WERI-Rb-1 (cell line): ENCODE measurements at regions not wholly inside any gene's neighbourhood (a gene's known extent, or its start where the extent isn't known, plus 50 kb on each side); places are given as distances from the start of the nearest gene placed in this dataset.

Experiments
- DNase-seq: peaks from one replicate; pipeline ENCODE4 v3.0.0-alpha.2; 2020
- H3K27ac ChIP-seq: fragments of 250-450 bp; sonication (Bioruptor Pico); 2 replicates; pipeline ENCODE4 v1.5.1; 2020; ENCODE audit warnings: mild to moderate bottlenecking, moderate library complexity
- H3K27me3 ChIP-seq: fragments of 250-450 bp; sonication (Bioruptor Pico); 2 replicates; pipeline ENCODE4 v1.5.1; 2021; ENCODE audit warnings: mild to moderate bottlenecking, low read depth, moderate library complexity; ENCODE audit not compliant: insufficient read depth, severe bottlenecking
- H3K36me3 ChIP-seq: fragments of 250-450 bp; sonication (Bioruptor Pico); 2 replicates; pipeline ENCODE4 v1.5.1; 2020; ENCODE audit warnings: mild to moderate bottlenecking, moderate library complexity
- H3K4me3 ChIP-seq: 2 replicates; pipeline ENCODE4 v1.5.1; 2011; ENCODE audit warnings: low read depth, mild to moderate bottlenecking, control low read depth, low read length
- H3K9me3 ChIP-seq: fragments of 250-450 bp; sonication (Bioruptor Pico); 2 replicates; pipeline ENCODE4 v1.5.1; 2021; ENCODE audit warnings: mild to moderate bottlenecking, moderate library complexity; ENCODE audit not compliant: severe bottlenecking
- TF ChIP-seq, protein P1 (sequence below): IDR thresholded peaks from 2 replicates; pipeline ENCODE4 v1.5.1; 2011; ENCODE audit warnings: low read depth, mild to moderate bottlenecking, control low read depth, inconsistent platforms, low read length

DNA sequence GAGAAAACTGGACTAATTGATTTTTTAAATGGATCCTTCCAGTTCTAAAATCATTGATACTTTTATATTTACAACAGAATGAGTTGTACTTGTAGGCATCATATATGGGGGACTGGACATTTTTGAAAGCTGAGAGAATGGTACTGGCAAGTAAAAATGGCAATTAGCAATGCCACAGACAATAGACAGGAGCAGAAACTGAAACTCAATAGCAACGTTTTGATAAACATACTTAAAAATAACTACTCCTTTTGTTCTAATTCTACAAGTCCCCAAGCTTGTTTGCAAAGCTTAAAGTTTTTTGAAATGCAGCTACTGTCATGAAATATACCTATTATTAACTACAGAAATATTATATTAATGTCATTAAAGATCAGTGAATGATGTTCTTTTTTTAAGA lies 52.8 kb upstream of the FBXL7 start:
- H3K36me3 ChIP-seq: no peaks in the 10 kb centered on the region
- TF ChIP-seq, protein P1, sequence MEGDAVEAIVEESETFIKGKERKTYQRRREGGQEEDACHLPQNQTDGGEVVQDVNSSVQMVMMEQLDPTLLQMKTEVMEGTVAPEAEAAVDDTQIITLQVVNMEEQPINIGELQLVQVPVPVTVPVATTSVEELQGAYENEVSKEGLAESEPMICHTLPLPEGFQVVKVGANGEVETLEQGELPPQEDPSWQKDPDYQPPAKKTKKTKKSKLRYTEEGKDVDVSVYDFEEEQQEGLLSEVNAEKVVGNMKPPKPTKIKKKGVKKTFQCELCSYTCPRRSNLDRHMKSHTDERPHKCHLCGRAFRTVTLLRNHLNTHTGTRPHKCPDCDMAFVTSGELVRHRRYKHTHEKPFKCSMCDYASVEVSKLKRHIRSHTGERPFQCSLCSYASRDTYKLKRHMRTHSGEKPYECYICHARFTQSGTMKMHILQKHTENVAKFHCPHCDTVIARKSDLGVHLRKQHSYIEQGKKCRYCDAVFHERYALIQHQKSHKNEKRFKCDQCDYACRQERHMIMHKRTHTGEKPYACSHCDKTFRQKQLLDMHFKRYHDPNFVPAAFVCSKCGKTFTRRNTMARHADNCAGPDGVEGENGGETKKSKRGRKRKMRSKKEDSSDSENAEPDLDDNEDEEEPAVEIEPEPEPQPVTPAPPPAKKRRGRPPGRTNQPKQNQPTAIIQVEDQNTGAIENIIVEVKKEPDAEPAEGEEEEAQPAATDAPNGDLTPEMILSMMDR: no peak
- no peak overlapping the region for H3K4me3 ChIP-seq
- no peaks in the 10 kb centered on the region for H3K9me3 ChIP-seq
- H3K27me3 ChIP-seq: no peaks in the 10 kb centered on the region
- no peak for DNase-seq
- H3K27ac ChIP-seq: no peak overlapping the region

DNA sequence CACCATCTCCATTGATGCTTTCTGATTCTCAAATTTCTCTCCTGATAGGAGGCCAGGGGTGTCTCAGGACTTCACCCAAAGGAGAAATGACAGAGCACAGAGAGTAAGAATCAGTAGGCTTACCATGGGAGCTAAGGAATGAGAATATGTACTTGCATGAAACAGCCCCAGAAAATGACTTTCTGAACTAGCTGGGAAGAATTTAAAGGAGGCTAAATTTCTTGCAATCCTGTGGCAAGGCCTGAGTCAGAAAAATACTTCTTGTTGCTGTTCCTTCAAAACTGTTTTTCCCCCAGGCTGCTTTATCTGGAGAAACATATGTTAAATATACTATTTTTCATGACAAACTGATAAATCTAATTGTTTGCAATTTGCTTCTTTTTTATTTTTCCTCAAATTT lies 53.4 kb upstream of the FBXL7 start:
- no peaks in the 10 kb centered on the region for H3K27me3 ChIP-seq
- no peak overlapping the region for H3K27ac ChIP-seq
- no peaks in the 10 kb centered on the region for H3K9me3 ChIP-seq
- no peak for DNase-seq
- TF ChIP-seq, protein P1: no peak
- H3K36me3 ChIP-seq: no peaks in the 10 kb centered on the region
- no peak overlapping the region for H3K4me3 ChIP-seq

DNA sequence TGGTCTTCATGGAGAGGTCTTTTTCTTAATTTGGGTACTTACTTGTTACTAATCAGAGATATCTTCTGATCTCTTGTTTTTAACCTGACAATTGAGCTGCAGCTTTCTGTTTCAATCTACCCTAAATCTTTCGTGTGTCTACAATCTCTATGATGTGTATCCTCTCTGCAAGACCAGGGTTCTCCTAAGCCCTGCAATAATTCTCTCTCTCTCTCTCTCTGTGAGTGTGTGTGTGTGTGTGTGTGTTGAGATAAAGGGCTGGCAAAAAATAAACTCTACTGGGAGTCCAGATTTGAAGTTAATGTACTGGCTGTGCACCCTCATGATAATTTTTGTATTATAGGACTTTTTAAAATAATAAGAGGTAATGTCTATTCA lies 57.8 kb upstream of the FBXL7 start:
- H3K9me3 ChIP-seq: peaks cover 3% of the 10 kb centered on the region

DNA sequence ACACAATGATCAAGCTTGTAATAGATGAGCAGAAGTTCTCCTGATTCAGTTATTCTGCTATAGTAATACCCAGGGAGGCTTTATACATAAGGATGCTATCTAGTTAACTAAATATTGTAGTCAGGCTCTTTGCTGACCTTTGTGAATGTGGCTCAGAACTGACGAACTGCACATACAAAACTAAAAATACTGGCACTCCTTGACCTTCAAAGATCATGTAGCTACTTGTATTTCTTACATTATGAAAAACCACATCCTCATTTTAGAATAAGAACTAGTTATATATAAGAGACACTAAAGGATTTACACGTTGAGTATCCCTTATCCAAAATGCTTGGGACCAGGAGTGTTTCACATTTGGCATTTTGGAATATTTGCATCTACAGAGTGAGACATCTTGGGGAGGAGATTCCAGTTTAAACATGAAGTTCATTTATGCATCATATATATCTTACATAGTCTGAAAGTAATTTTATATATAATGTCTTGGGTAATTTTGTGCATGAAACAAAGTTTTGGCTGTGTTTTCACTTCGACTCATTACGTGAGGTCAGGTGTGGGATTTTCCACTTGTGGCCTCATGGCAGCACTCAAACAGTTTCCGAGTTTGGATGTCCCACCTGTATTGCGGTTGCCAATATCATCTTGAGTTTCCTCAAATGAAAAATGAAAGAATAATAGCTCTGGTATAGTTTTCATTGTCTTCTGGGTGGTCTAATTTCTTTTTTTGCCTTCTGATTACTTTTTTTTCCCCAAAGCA lies 58.4 kb upstream of the FBXL7 start:
- Histone ChIP-seq H3K36me3 (no peaks in the 10 kb centered on the region), H3K27me3 (no peaks in the 10 kb centered on the region), H3K9me3 (peaks cover 3% of the 10 kb centered on the region), H3K27ac (no peak overlapping the region), H3K4me3 (no peak overlapping the region)
- DNase-seq: no peak
- TF ChIP-seq, protein P1: no peak

More for the DNA sequence above, 57.8 kb upstream of the FBXL7 start:
- Histone ChIP-seq H3K27me3 (no peaks in the 10 kb centered on the region), H3K36me3 (no peaks in the 10 kb centered on the region), H3K27ac (no peak overlapping the region), H3K4me3 (no peak overlapping the region)
- TF ChIP-seq, protein P1: no peak
- DNase-seq: no peak

DNA sequence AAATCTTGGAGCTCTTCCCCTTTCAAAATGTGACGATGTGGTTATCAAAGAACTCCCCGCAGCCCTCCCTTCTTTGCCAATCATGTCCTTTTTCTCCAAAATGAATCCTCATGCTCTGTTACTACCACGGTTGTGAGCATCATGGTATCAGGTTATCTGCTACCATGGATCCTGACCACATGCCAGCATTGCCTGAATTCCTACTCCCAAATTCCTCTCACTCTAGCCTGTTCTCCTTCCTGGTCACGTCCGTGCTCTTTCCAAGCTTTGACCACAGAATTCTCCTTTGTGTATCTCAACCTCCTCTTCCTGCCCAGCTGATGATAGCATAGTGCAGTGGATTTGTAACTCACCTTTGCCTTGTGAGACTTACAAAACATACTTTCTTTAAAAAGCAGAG lies 59.5 kb upstream of the FBXL7 start:
- TF ChIP-seq, protein P1: no peak
- DNase-seq: no peak
- Histone ChIP-seq H3K36me3 (no peaks in the 10 kb centered on the region), H3K9me3 (peaks cover 3% of the 10 kb centered on the region), H3K4me3 (no peak overlapping the region), H3K27me3 (no peaks in the 10 kb centered on the region), H3K27ac (no peak overlapping the region)

DNA sequence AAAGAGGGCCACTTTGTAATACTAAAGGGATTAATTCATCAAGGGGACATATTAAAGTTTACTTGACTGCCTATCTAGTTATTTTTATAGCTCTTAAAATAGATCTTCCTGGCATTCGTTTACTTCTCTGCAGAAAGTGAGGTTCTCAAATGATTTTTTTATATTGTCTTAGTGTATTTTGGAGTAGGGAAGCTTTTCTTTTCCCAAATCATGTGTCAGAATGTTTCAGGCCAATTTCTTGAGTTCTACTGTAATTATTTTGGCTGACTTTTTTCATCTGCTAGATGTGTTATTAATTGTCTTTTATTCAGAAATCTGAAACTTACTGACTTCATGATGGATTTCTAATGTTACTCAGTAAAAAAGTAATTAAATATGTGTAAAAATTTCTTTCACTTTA lies 60.2 kb upstream of the FBXL7 start:
- TF ChIP-seq, protein P1: no peak
- Histone ChIP-seq H3K36me3 (no peaks in the 10 kb centered on the region), H3K27ac (no peak overlapping the region), H3K4me3 (no peak overlapping the region), H3K9me3 (peaks cover 3% of the 10 kb centered on the region), H3K27me3 (no peaks in the 10 kb centered on the region)
- DNase-seq: no peak
